ENCODE measurements at regions not wholly inside any gene's neighbourhood (a gene's known extent, or its start where the extent isn't known, plus 50 kb on each side); places are given as distances from the start of the nearest gene placed in this dataset.

- TF ChIP-seq POU2F2 (IDR thresholded peaks at IDR 0.05; ENCODE audit: low read depth, low read length) (no peak), TAF1 (IDR thresholded peaks at IDR 0.05; ENCODE audit: low read depth, low read length) (no peak)
- DNase-seq (ENCODE audit: insufficient read length, low spot score) (no peak), FAIRE-seq (no peak)
Observed at GRCh38 chr15:95448531-95449229, 881.8 kb upstream of the NR2F2 start.

GRCh38 chr15:95449230-95449628 is 881.3 kb upstream of the NR2F2 start:
- TF ChIP-seq PAX5 (IDR thresholded peaks at IDR 0.05; ENCODE audit: insufficient read depth, low read length, severe bottlenecking) (no peak), TAF1 (IDR thresholded peaks at IDR 0.05; ENCODE audit: low read depth, low read length) (no peak), SPI1 (IDR thresholded peaks at IDR 0.05; ENCODE audit: low read depth, low read length) (no peak), POLR2A (IDR thresholded peaks at IDR 0.05; ENCODE audit: low read depth, low read length) (no peak), POLR2AphosphoS5 (IDR thresholded peaks at IDR 0.05; ENCODE audit: low read depth, low read length) (no peak), POU2F2 (IDR thresholded peaks at IDR 0.05; ENCODE audit: low read depth, low read length) (no peak)
- FAIRE-seq (no peak), DNase-seq (ENCODE audit: insufficient read length, low spot score) (no peak)

GRCh38 chr15:95450413-95450812 is 880.1 kb upstream of the NR2F2 start:
- DNase-seq (ENCODE audit: insufficient read length, low spot score) (no peak), FAIRE-seq (no peak)
- no peak for TF ChIP-seq PAX5 (IDR thresholded peaks at IDR 0.05; ENCODE audit: insufficient read depth, low read length, severe bottlenecking)
- no peak for TF ChIP-seq POLR2AphosphoS5 (IDR thresholded peaks at IDR 0.05; ENCODE audit: low read depth, low read length)
- no peak for TF ChIP-seq SPI1 (IDR thresholded peaks at IDR 0.05; ENCODE audit: low read depth, low read length)
- TF ChIP-seq POU2F2 (IDR thresholded peaks at IDR 0.05; ENCODE audit: low read depth, low read length) = no peak
- TF ChIP-seq TAF1 (IDR thresholded peaks at IDR 0.05; ENCODE audit: low read depth, low read length) = no peak
- no peak for TF ChIP-seq POLR2A (IDR thresholded peaks at IDR 0.05; ENCODE audit: low read depth, low read length)

- TF ChIP-seq TAF1 (IDR thresholded peaks at IDR 0.05; ENCODE audit: low read depth, low read length) (no peak), SPI1 (IDR thresholded peaks at IDR 0.05; ENCODE audit: low read depth, low read length) (no peak), PAX5 (IDR thresholded peaks at IDR 0.05; ENCODE audit: insufficient read depth, low read length, severe bottlenecking) (no peak), POLR2A (IDR thresholded peaks at IDR 0.05; ENCODE audit: low read depth, low read length) (no peak), POLR2AphosphoS5 (IDR thresholded peaks at IDR 0.05; ENCODE audit: low read depth, low read length) (no peak), POU2F2 (IDR thresholded peaks at IDR 0.05; ENCODE audit: low read depth, low read length) (no peak)
Observed at GRCh38 chr15:95451938-95452337, 878.6 kb upstream of the NR2F2 start.

GRCh38 chr15:95454403-95455262 is 875.9 kb upstream of the NR2F2 start:
- no peak for DNase-seq (ENCODE audit: insufficient read length, low spot score)
- no peak for FAIRE-seq
- TF ChIP-seq PAX5 (IDR thresholded peaks at IDR 0.05; ENCODE audit: insufficient read depth, low read length, severe bottlenecking) (no peak), SPI1 (IDR thresholded peaks at IDR 0.05; ENCODE audit: low read depth, low read length) (no peak), POLR2A (IDR thresholded peaks at IDR 0.05; ENCODE audit: low read depth, low read length) (no peak)

More at GRCh38 chr15:95451938-95452337, 878.6 kb upstream of the NR2F2 start:
- FAIRE-seq (no peak), DNase-seq (ENCODE audit: insufficient read length, low spot score) (no peak)

- FAIRE-seq (no peak), DNase-seq (ENCODE audit: insufficient read length, low spot score) (no peak)
- no peak for TF ChIP-seq POU2F2 (IDR thresholded peaks at IDR 0.05; ENCODE audit: low read depth, low read length)
- TF ChIP-seq SPI1 (IDR thresholded peaks at IDR 0.05; ENCODE audit: low read depth, low read length) = no peak
- TF ChIP-seq PAX5 (IDR thresholded peaks at IDR 0.05; ENCODE audit: insufficient read depth, low read length, severe bottlenecking) = no peak
Observed at GRCh38 chr15:95457520-95457919, 873.0 kb upstream of the NR2F2 start.

- FAIRE-seq (no peak), DNase-seq (ENCODE audit: insufficient read length, low spot score) (no peak)
- TF ChIP-seq SPI1 (IDR thresholded peaks at IDR 0.05; ENCODE audit: low read depth, low read length) (no peak), POU2F2 (IDR thresholded peaks at IDR 0.05; ENCODE audit: low read depth, low read length) (no peak), PAX5 (IDR thresholded peaks at IDR 0.05; ENCODE audit: insufficient read depth, low read length, severe bottlenecking) (no peak)
Observed at GRCh38 chr15:95458721-95459120, 871.8 kb upstream of the NR2F2 start.

GRCh38 chr15:95459273-95459672 is 871.2 kb upstream of the NR2F2 start:
- FAIRE-seq (no peak), DNase-seq (ENCODE audit: insufficient read length, low spot score) (no peak)
- no peak for TF ChIP-seq PAX5 (IDR thresholded peaks at IDR 0.05; ENCODE audit: insufficient read depth, low read length, severe bottlenecking)
- TF ChIP-seq SPI1 (IDR thresholded peaks at IDR 0.05; ENCODE audit: low read depth, low read length) = no peak
- TF ChIP-seq POLR2A (IDR thresholded peaks at IDR 0.05; ENCODE audit: low read depth, low read length) = no peak
- no peak for TF ChIP-seq POLR2AphosphoS5 (IDR thresholded peaks at IDR 0.05; ENCODE audit: low read depth, low read length)
- no peak for TF ChIP-seq TAF1 (IDR thresholded peaks at IDR 0.05; ENCODE audit: low read depth, low read length)
- no peak for TF ChIP-seq POU2F2 (IDR thresholded peaks at IDR 0.05; ENCODE audit: low read depth, low read length)

- TF ChIP-seq PAX5 (IDR thresholded peaks at IDR 0.05; ENCODE audit: insufficient read depth, low read length, severe bottlenecking) = no peak
- no peak for TF ChIP-seq POLR2A (IDR thresholded peaks at IDR 0.05; ENCODE audit: low read depth, low read length)
- TF ChIP-seq TAF1 (IDR thresholded peaks at IDR 0.05; ENCODE audit: low read depth, low read length) = no peak
- no peak for TF ChIP-seq SPI1 (IDR thresholded peaks at IDR 0.05; ENCODE audit: low read depth, low read length)
- TF ChIP-seq POLR2AphosphoS5 (IDR thresholded peaks at IDR 0.05; ENCODE audit: low read depth, low read length) = no peak
- TF ChIP-seq POU2F2 (IDR thresholded peaks at IDR 0.05; ENCODE audit: low read depth, low read length) = no peak
- DNase-seq (ENCODE audit: insufficient read length, low spot score) (no peak), FAIRE-seq (no peak)
Observed at GRCh38 chr15:95464509-95464908, 866.0 kb upstream of the NR2F2 start.

GRCh38 chr15:95468820-95469219 is 861.7 kb upstream of the NR2F2 start:
- DNase-seq (ENCODE audit: insufficient read length, low spot score) = no peak
- TF ChIP-seq POLR2A (IDR thresholded peaks at IDR 0.05; ENCODE audit: low read depth, low read length) (no peak), TAF1 (IDR thresholded peaks at IDR 0.05; ENCODE audit: low read depth, low read length) (no peak), POU2F2 (IDR thresholded peaks at IDR 0.05; ENCODE audit: low read depth, low read length) (no peak)
- no peak for FAIRE-seq

Data from GM12891 (cell line).